ENCODE measurements at regions not wholly inside any gene's neighbourhood (a gene's known extent, or its start where the extent isn't known, plus 50 kb on each side); places are given as distances from the start of the nearest gene placed in this dataset.
"Not testable (repeated sequence)": the region's sequence is repeated elsewhere in the genome, so short reads cannot be mapped to it uniquely, and the experiment has no call there.

DNA sequence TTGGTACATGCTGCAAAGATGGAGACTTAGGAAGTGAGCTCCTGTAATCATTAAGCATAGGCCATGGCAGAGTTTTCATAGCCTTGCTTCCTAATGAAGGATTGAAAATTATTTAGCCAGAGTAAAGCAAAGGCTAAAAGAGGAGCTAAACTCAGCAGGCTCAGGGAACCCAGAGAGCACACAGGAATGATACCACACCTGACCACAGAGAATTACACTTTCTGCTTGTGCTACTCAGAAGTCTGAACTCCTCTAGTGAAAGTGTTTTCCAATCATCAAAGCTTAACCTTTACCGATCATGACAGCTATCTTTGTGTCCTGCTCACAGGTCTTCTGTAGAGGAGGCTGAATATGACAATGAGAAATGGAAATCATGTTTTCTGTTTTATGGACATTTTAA, 347.7 kb downstream of the OTUD1 start:
- DNase-seq (ENCODE audit: low read depth, low spot score) = no peak
- no peak for ATAC-seq
- no peaks in the 10 kb centered on the region for H3K79me2 ChIP-seq (ENCODE audit: insufficient read depth, low read length)
- H3K4me3 ChIP-seq (replicated peaks in 1 of 2; ENCODE audit: low read depth in 1 of 2, low read length in 2 of 2) = no peak overlapping the region
- ChIA-PET POLR2A (no interaction called here), RAD21 (ENCODE audit: low non-redundant PET in 1 of 2, low total read pairs in 2 of 2, uncharacterized antibody in 2 of 2, unreplicated experiment in 2 of 2) (no interaction called here), CTCF (no interaction called here)
- no TSS peak for BruUV-seq (replicated peaks)
- no peak overlapping the region for H2AFZ ChIP-seq (ENCODE audit: low read depth, low read length, poor library complexity, severe bottlenecking)
- peaks cover 0 to 4% of the 10 kb centered on the region in 2 experiments; a peak in 1 of 4 replicates for H3K9me3 ChIP-seq (ENCODE audit: control insufficient read depth in 1 of 2, insufficient read depth in 1 of 2, low read depth in 1 of 2, low read length in 2 of 2)
- H3K27ac ChIP-seq (ENCODE audit: low read depth, low read length) = no peak overlapping the region
- intact Hi-C loops (cut with micrococcal nuclease) = no loop called here
- H3K27me3 ChIP-seq (ENCODE audit: insufficient read depth, low read length) = no peaks in the 10 kb centered on the region
- no peaks in the 10 kb centered on the region for H4K20me1 ChIP-seq (ENCODE audit: insufficient read depth)
- H3K4me2 ChIP-seq (ENCODE audit: low read length) = no peak overlapping the region
- TF ChIP-seq RAD21 (IDR thresholded peaks at IDR 0.05; ENCODE audit: low read depth) = no peak
- TF ChIP-seq, protein P1, sequence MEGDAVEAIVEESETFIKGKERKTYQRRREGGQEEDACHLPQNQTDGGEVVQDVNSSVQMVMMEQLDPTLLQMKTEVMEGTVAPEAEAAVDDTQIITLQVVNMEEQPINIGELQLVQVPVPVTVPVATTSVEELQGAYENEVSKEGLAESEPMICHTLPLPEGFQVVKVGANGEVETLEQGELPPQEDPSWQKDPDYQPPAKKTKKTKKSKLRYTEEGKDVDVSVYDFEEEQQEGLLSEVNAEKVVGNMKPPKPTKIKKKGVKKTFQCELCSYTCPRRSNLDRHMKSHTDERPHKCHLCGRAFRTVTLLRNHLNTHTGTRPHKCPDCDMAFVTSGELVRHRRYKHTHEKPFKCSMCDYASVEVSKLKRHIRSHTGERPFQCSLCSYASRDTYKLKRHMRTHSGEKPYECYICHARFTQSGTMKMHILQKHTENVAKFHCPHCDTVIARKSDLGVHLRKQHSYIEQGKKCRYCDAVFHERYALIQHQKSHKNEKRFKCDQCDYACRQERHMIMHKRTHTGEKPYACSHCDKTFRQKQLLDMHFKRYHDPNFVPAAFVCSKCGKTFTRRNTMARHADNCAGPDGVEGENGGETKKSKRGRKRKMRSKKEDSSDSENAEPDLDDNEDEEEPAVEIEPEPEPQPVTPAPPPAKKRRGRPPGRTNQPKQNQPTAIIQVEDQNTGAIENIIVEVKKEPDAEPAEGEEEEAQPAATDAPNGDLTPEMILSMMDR (IDR thresholded peaks at IDR 0.05 in 2 of 3, conservative IDR thresholded peaks at IDR 0.05 in 1 of 3; ENCODE audit: borderline replicate concordance in 1 of 3, insufficient read depth in 1 of 3, low read depth in 2 of 3, low read length in 2 of 3) = no peak
- TF ChIP-seq, protein P2, sequence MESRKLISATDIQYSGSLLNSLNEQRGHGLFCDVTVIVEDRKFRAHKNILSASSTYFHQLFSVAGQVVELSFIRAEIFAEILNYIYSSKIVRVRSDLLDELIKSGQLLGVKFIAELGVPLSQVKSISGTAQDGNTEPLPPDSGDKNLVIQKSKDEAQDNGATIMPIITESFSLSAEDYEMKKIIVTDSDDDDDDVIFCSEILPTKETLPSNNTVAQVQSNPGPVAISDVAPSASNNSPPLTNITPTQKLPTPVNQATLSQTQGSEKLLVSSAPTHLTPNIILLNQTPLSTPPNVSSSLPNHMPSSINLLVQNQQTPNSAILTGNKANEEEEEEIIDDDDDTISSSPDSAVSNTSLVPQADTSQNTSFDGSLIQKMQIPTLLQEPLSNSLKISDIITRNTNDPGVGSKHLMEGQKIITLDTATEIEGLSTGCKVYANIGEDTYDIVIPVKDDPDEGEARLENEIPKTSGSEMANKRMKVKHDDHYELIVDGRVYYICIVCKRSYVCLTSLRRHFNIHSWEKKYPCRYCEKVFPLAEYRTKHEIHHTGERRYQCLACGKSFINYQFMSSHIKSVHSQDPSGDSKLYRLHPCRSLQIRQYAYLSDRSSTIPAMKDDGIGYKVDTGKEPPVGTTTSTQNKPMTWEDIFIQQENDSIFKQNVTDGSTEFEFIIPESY (IDR thresholded peaks at IDR 0.05; ENCODE audit: extremely low read depth, insufficient replicate concordance, low read length) = no peak
- H3K9me2 ChIP-seq (ENCODE audit: insufficient read depth) = no peaks in the 10 kb centered on the region
- H3K36me3 ChIP-seq (ENCODE audit: control insufficient read depth in 1 of 2, insufficient read depth in 2 of 2, low read length in 2 of 2) = no peaks in the 10 kb centered on the region
- no peaks in the 10 kb centered on the region for H3K4me1 ChIP-seq (ENCODE audit: control insufficient read depth in 1 of 2, insufficient read depth in 2 of 2, low read length in 2 of 2)
- H3K9ac ChIP-seq (ENCODE audit: low read length) = no peak overlapping the region

DNA sequence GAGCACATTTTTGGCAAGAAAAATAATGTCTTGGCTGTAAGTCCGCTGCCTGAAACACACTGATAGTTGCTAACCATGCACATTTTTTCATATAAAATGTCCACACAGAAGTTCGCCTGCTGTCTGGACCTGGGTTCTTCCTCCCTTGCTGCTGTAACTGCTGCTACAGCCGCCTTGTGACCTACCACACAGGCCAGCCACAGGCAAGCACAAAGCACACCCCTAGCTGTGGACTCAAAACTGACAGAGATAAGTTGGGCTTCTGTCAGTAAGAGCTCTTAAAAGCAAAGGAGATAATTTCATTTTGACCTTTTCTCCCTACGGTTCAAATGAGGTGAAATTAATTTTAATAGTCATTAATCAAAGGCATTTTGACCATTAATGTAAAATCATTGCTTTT, 354.7 kb downstream of the OTUD1 start:
- Histone ChIP-seq H3K79me2 (ENCODE audit: insufficient read depth, low read length) (no peaks in the 10 kb centered on the region), H3K9me2 (ENCODE audit: insufficient read depth) (no peaks in the 10 kb centered on the region), H3K36me3 (ENCODE audit: control insufficient read depth in 1 of 2, insufficient read depth in 2 of 2, low read length in 2 of 2) (no peaks in the 10 kb centered on the region), H4K20me1 (ENCODE audit: insufficient read depth) (no peaks in the 10 kb centered on the region), H3K4me3 (replicated peaks in 1 of 2; ENCODE audit: low read depth in 1 of 2, low read length in 2 of 2) (no peak overlapping the region), H3K4me2 (ENCODE audit: low read length) (no peak overlapping the region), H2AFZ (ENCODE audit: low read depth, low read length, poor library complexity, severe bottlenecking) (no peak overlapping the region), H3K27me3 (ENCODE audit: insufficient read depth, low read length) (no peaks in the 10 kb centered on the region), H3K9ac (ENCODE audit: low read length) (no peak overlapping the region), H3K4me1 (ENCODE audit: control insufficient read depth in 1 of 2, insufficient read depth in 2 of 2, low read length in 2 of 2) (no peaks in the 10 kb centered on the region), H3K9me3 (ENCODE audit: control insufficient read depth in 1 of 2, insufficient read depth in 1 of 2, low read depth in 1 of 2, low read length in 2 of 2) (peaks cover 0 to 4% of the 10 kb centered on the region in 2 experiments; a peak in 1 of 4 replicates), H3K27ac (ENCODE audit: low read depth, low read length) (no peak overlapping the region)
- TF ChIP-seq, protein P2 (IDR thresholded peaks at IDR 0.05; ENCODE audit: extremely low read depth, insufficient replicate concordance, low read length) = no peak
- intact Hi-C loops (cut with micrococcal nuclease) = no loop called here
- ATAC-seq = no peak
- ChIA-PET POLR2A (no interaction called here), CTCF (no interaction called here), RAD21 (ENCODE audit: low non-redundant PET in 1 of 2, low total read pairs in 2 of 2, uncharacterized antibody in 2 of 2, unreplicated experiment in 2 of 2) (no interaction called here)
- BruUV-seq (replicated peaks) = no TSS peak
- no peak for DNase-seq (ENCODE audit: low read depth, low spot score)

- H4K20me1 ChIP-seq (ENCODE audit: insufficient read depth); H3K4me1 ChIP-seq (ENCODE audit: control insufficient read depth in 1 of 2, insufficient read depth in 2 of 2, low read length in 2 of 2); H3K9ac ChIP-seq (ENCODE audit: low read length); H3K36me3 ChIP-seq (ENCODE audit: control insufficient read depth in 1 of 2, insufficient read depth in 2 of 2, low read length in 2 of 2); intact Hi-C loops (cut with micrococcal nuclease); H3K9me3 ChIP-seq (ENCODE audit: control insufficient read depth in 1 of 2, insufficient read depth in 1 of 2, low read depth in 1 of 2, low read length in 2 of 2); H3K27ac ChIP-seq (ENCODE audit: low read depth, low read length); H3K4me3 ChIP-seq (replicated peaks in 1 of 2; ENCODE audit: low read depth in 1 of 2, low read length in 2 of 2); CTCF ChIA-PET; ATAC-seq; H3K79me2 ChIP-seq (ENCODE audit: insufficient read depth, low read length); H3K4me2 ChIP-seq (ENCODE audit: low read length); DNase-seq (ENCODE audit: low read depth, low spot score); BruUV-seq (replicated peaks); RAD21 ChIA-PET (ENCODE audit: low non-redundant PET in 1 of 2, low total read pairs in 2 of 2, uncharacterized antibody in 2 of 2, unreplicated experiment in 2 of 2); H2AFZ ChIP-seq (ENCODE audit: low read depth, low read length, poor library complexity, severe bottlenecking); POLR2A ChIA-PET; H3K9me2 ChIP-seq (ENCODE audit: insufficient read depth); H3K27me3 ChIP-seq (ENCODE audit: insufficient read depth, low read length): not testable (repeated sequence)
These were observed 358.6 kb downstream of the OTUD1 start for GRCh38 chr10:23797452-23797851.
